ENCODE measurements at regions not wholly inside any gene's neighbourhood (a gene's known extent, or its start where the extent isn't known, plus 50 kb on each side); places are given as distances from the start of the nearest gene placed in this dataset.

GRCh38 chr10:31590023-31590800, 271.2 kb downstream of the ZEB1 start:
- intact Hi-C loops (cut with micrococcal nuclease; ENCODE audit: unreplicated experiment) (no loop called here), in situ Hi-C loops (cut with HindIII; ENCODE audit: low pct_unique_long_range_greater_than_20kb, low sequenced_read_pairs) (no loop called here)
- TF ChIP-seq REST (IDR thresholded peaks at IDR 0.05; ENCODE audit: insufficient read depth in 1 of 2, low read depth in 2 of 2, low read length in 1 of 2) (no peak), SIN3A (IDR thresholded peaks at IDR 0.05; ENCODE audit: borderline replicate concordance, insufficient read depth, low read depth, low read length) (no peak), POLR2AphosphoS5 (IDR thresholded peaks at IDR 0.05; ENCODE audit: low read depth, low read length) (no peak), TCF7L2 (IDR thresholded peaks at IDR 0.05; ENCODE audit: low read depth, low read length) (no peak), CTCF (IDR thresholded peaks at IDR 0.05) (no peak)
- no peak for ATAC-seq
- Histone ChIP-seq H3K4me1 (ENCODE audit: control insufficient read depth, insufficient read depth, low read length) (no peaks in the 10 kb centered on the region), H3K36me3 (ENCODE audit: control insufficient read depth, insufficient read depth, low read length) (no peaks in the 10 kb centered on the region), H3K9me3 (ENCODE audit: control insufficient read depth, insufficient read depth, low read depth, low read length) (no peaks in the 10 kb centered on the region), H3K27me3 (ENCODE audit: control insufficient read depth, insufficient read depth, low read length) (no peaks in the 10 kb centered on the region), H3K4me3 (ENCODE audit: low read depth in 2 of 2, low read length in 2 of 2) (no peak overlapping the region), H3K27ac (ENCODE audit: low read length) (no peak overlapping the region)
- CTCF ChIA-PET, result no interaction called here
- POLR2A ChIA-PET, result no interaction called here
- no peak for DNase-seq (ENCODE audit: low read depth, low spot score)
- no TSS peak for BruUV-seq (replicated peaks)

DNA sequence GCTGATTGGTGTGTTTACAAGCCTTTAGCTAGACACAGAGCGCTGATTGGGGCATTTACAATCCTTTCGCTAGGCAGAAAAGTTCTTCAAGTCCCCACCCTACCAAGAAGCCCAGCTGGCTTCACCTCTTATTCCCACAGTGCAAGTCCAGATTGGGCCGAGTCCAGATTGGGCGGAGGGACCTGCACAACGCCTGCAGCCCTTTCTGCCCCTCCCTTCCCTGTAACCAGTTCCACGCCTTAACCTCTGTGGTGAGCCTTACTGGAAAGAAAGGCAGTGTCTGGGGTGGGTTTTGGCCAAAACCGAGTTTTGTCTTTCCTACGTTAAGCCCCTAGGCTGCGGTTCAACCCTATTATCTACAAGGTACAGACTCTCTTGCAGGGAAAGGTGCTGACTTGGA, 268.7 kb downstream of the ZEB1 start:
- no TSS peak for BruUV-seq (replicated peaks)
- intact Hi-C loops (cut with micrococcal nuclease; ENCODE audit: unreplicated experiment), result no loop called here
- POLR2A ChIA-PET, result no interaction called here

More for the DNA sequence above, 268.7 kb downstream of the ZEB1 start:
- ATAC-seq (no peak), DNase-seq (ENCODE audit: low read depth, low spot score) (no peak)
- Histone ChIP-seq H3K27ac (ENCODE audit: low read length) (no peak overlapping the region), H3K36me3 (ENCODE audit: control insufficient read depth, insufficient read depth, low read length) (no peaks in the 10 kb centered on the region), H3K27me3 (ENCODE audit: control insufficient read depth, insufficient read depth, low read length) (no peaks in the 10 kb centered on the region), H3K4me3 (ENCODE audit: low read depth in 2 of 2, low read length in 2 of 2) (no peak overlapping the region), H3K9me3 (ENCODE audit: control insufficient read depth, insufficient read depth, low read depth, low read length) (no peaks in the 10 kb centered on the region), H3K4me1 (ENCODE audit: control insufficient read depth, insufficient read depth, low read length) (peaks cover 8% of the 10 kb centered on the region)
- in situ Hi-C loops (cut with HindIII; ENCODE audit: low pct_unique_long_range_greater_than_20kb, low sequenced_read_pairs), result no loop called here
- TF ChIP-seq POLR2AphosphoS5 (IDR thresholded peaks at IDR 0.05; ENCODE audit: low read depth, low read length), result no peak
- TF ChIP-seq REST (IDR thresholded peaks at IDR 0.05; ENCODE audit: insufficient read depth in 1 of 2, low read depth in 2 of 2, low read length in 1 of 2), result no peak
- no peak for TF ChIP-seq CTCF (IDR thresholded peaks at IDR 0.05)
- TF ChIP-seq SIN3A (IDR thresholded peaks at IDR 0.05; ENCODE audit: borderline replicate concordance, insufficient read depth, low read depth, low read length), result no peak
- TF ChIP-seq TCF7L2 (IDR thresholded peaks at IDR 0.05; ENCODE audit: low read depth, low read length), result no peak
- CTCF ChIA-PET, result no interaction called here
